ENCODE measurements at regions not wholly inside any gene's neighbourhood (a gene's known extent, or its start where the extent isn't known, plus 50 kb on each side); places are given as distances from the start of the nearest gene placed in this dataset.
A peak's percentile ranks its signal among the peaks of the same experiment; 100 is the strongest.

DNA sequence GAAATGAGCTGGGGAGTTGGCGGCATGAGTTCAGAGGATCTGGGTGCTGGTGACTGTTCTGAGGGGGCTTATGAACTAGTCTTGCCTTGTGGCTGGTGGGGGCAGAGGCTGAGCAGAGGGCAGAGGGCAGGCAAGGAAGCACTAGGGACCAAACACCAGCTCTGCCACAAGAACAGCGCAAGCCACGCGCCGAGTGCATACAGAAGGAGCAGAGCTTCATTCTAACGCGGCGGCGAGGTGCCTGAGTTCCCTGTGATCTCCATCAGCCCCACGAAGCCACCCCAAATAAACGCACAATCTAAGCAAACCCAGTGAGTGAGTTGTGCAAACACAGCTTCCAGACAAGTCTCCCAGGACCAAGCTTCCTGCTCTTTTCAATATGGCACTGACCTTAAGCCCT, 110.6 kb upstream of the ALDH1B1 start:
- Mint-ChIP-seq H3K4me3 (no peak overlapping the region), H3K36me3 (no peaks in the 10 kb centered on the region), H3K27ac (no peak overlapping the region), H3K27me3 (peaks cover 11% of the 10 kb centered on the region), H3K9me3 (no peaks in the 10 kb centered on the region), H3K4me1 (ENCODE audit: unreplicated experiment) (peaks cover 5% of the 10 kb centered on the region)
- DNase-seq (ENCODE audit: extremely low spot score, unreplicated experiment), result no peak
- TF ChIP-seq, protein P1, sequence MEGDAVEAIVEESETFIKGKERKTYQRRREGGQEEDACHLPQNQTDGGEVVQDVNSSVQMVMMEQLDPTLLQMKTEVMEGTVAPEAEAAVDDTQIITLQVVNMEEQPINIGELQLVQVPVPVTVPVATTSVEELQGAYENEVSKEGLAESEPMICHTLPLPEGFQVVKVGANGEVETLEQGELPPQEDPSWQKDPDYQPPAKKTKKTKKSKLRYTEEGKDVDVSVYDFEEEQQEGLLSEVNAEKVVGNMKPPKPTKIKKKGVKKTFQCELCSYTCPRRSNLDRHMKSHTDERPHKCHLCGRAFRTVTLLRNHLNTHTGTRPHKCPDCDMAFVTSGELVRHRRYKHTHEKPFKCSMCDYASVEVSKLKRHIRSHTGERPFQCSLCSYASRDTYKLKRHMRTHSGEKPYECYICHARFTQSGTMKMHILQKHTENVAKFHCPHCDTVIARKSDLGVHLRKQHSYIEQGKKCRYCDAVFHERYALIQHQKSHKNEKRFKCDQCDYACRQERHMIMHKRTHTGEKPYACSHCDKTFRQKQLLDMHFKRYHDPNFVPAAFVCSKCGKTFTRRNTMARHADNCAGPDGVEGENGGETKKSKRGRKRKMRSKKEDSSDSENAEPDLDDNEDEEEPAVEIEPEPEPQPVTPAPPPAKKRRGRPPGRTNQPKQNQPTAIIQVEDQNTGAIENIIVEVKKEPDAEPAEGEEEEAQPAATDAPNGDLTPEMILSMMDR (conservative IDR thresholded peaks at IDR 0.05), result no peak

DNA sequence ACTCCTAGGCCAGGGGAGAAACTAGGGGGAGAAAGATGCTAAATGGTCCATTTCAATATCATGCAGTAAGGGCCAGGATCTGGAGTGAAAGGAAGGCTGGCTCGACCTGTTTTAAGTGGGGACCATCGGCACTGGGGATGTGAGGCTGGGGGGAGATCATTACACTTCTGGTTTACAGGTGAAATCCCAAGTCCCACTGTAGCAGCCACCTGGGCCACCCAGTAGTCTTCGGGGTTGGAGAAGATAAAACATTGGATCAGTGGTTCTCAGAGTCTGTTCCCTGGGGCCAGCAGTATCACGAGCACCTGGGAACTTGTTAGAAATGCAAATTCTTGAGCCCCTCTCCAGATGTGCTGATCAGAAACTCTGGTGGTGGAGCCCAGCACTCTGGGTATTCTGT, 111.3 kb upstream of the ALDH1B1 start:
- TF ChIP-seq, protein P1 (conservative IDR thresholded peaks at IDR 0.05), result no peak
- Mint-ChIP-seq H3K4me3 (no peak overlapping the region), H3K27me3 (peaks cover 11% of the 10 kb centered on the region), H3K27ac (no peak overlapping the region), H3K4me1 (ENCODE audit: unreplicated experiment) (peaks cover 4% of the 10 kb centered on the region), H3K36me3 (no peaks in the 10 kb centered on the region), H3K9me3 (no peaks in the 10 kb centered on the region)
- no peak for DNase-seq (ENCODE audit: extremely low spot score, unreplicated experiment)

DNA sequence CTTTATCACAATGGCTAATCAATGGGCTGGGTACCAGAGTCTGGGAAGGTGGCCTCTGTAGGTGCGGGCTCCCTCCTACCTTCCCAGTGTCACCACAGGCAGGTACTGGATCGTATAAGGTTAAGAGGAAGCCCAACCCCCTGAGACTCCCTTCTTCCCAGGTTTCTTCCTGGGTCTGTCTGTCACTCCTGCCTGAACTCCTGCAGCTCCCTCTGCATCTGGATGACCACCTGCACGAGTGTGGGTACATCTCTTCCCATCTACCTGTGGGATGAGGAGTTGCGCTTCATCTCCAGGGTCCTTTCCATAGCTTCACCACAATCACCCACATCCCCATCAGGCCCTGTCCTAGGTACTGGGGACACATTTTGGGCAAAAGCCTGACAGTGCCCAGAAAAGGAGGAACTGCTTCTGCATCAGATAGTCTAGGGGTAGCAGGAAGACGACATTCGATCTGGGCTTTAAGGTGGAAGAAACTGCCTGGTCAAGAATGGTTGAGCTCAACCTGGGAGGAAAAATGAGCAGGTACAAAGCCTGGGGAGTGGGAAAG, 112.2 kb upstream of the ALDH1B1 start:
- peaks cover 13% of the 10 kb centered on the region for H3K27me3 Mint-ChIP-seq

DNA sequence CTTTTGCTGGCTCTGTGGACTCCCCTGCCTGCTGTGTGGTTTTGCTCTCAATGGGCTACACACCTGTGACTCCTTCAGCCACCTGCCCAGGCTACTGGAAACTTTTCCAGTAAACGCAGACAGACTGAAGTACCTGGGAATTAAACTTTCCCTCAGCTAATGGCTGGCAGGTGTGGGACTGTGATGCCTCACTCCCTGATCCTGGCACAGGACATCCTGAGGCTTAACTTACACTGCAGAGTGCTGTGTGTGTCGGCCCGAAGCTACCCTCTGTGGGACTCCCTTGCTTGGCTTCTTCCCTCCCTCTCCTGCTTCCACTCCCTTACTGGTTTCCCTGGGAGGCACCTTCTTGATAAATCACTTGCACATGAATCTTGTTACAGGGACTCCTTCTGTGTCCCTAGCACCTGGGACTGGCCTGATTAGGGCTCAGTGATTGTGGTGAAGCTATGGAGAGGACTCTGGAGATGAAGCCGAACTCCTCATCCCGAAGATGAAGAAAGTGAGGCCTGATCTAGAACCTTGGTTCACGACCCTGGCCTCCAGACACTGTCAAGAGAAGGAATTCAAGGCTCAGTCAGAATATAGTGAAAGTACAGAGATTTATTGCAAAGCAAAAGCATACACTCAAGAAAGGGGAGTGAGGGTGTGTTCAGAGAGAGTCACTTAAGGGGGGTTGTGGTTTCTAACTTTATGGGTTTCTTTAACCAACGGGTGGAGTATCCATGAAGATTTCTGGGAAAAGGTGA, 113.4 kb upstream of the ALDH1B1 start:
- peaks cover 11% of the 10 kb centered on the region for H3K27me3 Mint-ChIP-seq
- TF ChIP-seq, protein P1 (conservative IDR thresholded peaks at IDR 0.05), result no peak
- DNase-seq (ENCODE audit: extremely low spot score, unreplicated experiment), result peak; percentile 58
- H3K9me3 Mint-ChIP-seq, result no peaks in the 10 kb centered on the region
- no peaks in the 10 kb centered on the region for H3K36me3 Mint-ChIP-seq
- no peak overlapping the region for H3K27ac Mint-ChIP-seq
- H3K4me3 Mint-ChIP-seq, result no peak overlapping the region
- H3K4me1 Mint-ChIP-seq (ENCODE audit: unreplicated experiment), result peaks cover 4% of the 10 kb centered on the region

More for the DNA sequence above, 112.2 kb upstream of the ALDH1B1 start:
- TF ChIP-seq, protein P1 (conservative IDR thresholded peaks at IDR 0.05), result no peak
- H3K4me1 Mint-ChIP-seq (ENCODE audit: unreplicated experiment), result peaks cover 4% of the 10 kb centered on the region
- H3K9me3 Mint-ChIP-seq, result no peaks in the 10 kb centered on the region
- peak; percentile 49 for DNase-seq (ENCODE audit: extremely low spot score, unreplicated experiment)
- no peak overlapping the region for H3K27ac Mint-ChIP-seq
- H3K4me3 Mint-ChIP-seq, result no peak overlapping the region
- H3K36me3 Mint-ChIP-seq, result no peaks in the 10 kb centered on the region

DNA sequence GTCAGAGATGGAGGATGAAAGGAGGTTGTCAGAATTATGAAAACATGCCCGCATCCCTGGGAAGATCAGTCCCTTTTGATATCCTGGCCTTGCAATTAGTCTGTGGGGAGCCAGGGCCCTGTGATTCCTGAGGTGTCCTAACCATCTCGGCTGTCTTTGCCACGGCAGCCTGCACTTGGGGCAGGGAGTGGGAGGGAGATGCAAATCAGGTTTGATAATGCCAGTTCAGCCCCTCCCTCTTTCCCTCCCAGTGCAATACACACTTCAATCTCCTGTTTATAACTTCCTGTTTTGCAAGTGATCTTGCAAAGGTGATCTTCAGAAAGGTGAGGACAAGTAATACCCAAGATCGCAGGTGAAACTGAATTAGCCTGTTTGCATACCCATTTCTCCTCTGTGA, 114.0 kb upstream of the ALDH1B1 start:
- Mint-ChIP-seq H3K27me3 (peaks cover 11% of the 10 kb centered on the region), H3K27ac (no peak overlapping the region), H3K4me3 (no peak overlapping the region), H3K4me1 (ENCODE audit: unreplicated experiment) (peaks cover 4% of the 10 kb centered on the region), H3K36me3 (no peaks in the 10 kb centered on the region), H3K9me3 (no peaks in the 10 kb centered on the region)
- peak; percentile 39 for DNase-seq (ENCODE audit: extremely low spot score, unreplicated experiment)
- TF ChIP-seq, protein P1 (conservative IDR thresholded peaks at IDR 0.05), result no peak

Measured in type B pancreatic cell (in vitro differentiated cells).